ENCODE measurements at regions not wholly inside any gene's neighbourhood (a gene's known extent, or its start where the extent isn't known, plus 50 kb on each side); places are given as distances from the start of the nearest gene placed in this dataset.

DNA sequence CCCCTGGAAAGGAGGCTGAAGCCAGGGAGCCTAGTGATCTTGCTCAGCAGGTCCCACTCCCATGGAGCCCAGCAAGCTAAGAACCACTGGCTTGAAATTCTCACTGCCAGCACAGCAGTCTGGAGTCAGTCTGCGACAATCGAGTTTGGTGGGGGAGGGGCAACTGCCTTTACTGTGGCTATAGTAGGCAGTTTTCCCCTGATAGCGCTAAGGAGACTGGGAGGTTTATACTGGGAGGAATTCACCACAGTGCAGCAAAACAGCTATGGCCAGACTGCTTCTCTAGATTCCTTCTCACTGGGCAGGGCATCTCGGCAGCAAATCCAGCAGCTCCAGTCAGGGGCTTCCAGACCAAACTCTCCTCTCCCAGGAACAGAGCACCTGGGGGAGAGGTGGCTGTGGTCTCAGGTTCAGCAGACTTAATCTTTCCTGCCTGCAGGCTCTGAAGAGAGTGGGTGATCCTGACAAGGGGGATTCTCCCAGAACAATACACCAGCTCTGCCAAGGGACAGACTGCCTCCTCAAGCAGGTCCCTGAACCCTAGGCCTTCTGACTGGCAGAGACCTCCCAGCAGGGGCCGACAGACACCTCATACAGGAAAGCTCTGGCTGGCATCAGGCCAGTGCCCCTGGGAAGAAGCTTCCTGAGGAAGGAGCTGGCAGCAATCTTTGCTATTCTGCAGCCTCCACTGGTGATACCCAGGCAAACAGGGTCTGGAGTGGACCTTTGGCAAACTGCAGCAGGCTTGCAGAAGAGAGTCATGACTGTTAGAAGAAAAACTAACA lies 548.5 kb upstream of the NEGR1 start:
- no peak for TF ChIP-seq CTCF (IDR thresholded peaks at IDR 0.05)
- TF ChIP-seq POLR2A (IDR thresholded peaks at IDR 0.05) = no peak

Data from ovary (tissue), 3 donors.